NCI-H1694 (cell line): ENCODE measurements at regions not wholly inside any gene's neighbourhood (a gene's known extent, or its start where the extent isn't known, plus 50 kb on each side); places are given as distances from the start of the nearest gene placed in this dataset.

Experiments used
- DNase-seq: peaks from one replicate; lab custom pipeline; 2025; lab: John Stamatoyannopoulos, UW

GRCh38 chr5:8322484-8322883 is 453.5 kb downstream of the MTRR start:
- DNase-seq: no peak

- DNase-seq: no peak
Observed at GRCh38 chr5:8327016-8327415, 458.1 kb downstream of the MTRR start.

GRCh38 chr5:8329773-8330172 is 460.8 kb downstream of the MTRR start:
- no peak for DNase-seq

GRCh38 chr5:8332666-8333445 is 463.9 kb downstream of the MTRR start:
- DNase-seq: no peak

GRCh38 chr5:8333485-8333884 is 464.5 kb downstream of the MTRR start:
- DNase-seq: no peak

GRCh38 chr5:8333977-8334376 is 465.0 kb downstream of the MTRR start:
- DNase-seq: no peak

GRCh38 chr5:8340261-8340660 is 471.3 kb downstream of the MTRR start:
- DNase-seq: no peak

GRCh38 chr5:8340739-8341344 is 471.9 kb downstream of the MTRR start:
- DNase-seq: peak; percentile 6

- no peak for DNase-seq
Observed at GRCh38 chr5:8341406-8341805, 472.5 kb downstream of the MTRR start.

- no peak for DNase-seq
Observed at GRCh38 chr5:8347984-8348383, 479.0 kb downstream of the MTRR start.

GRCh38 chr5:8349855-8350254 is 480.9 kb downstream of the MTRR start:
- no peak for DNase-seq

- DNase-seq: no peak
Observed at GRCh38 chr5:8350644-8351339, 481.8 kb downstream of the MTRR start.

- DNase-seq: no peak
Observed at GRCh38 chr5:8355981-8356380, 487.0 kb downstream of the MTRR start.

GRCh38 chr5:8360012-8360411 is 491.1 kb downstream of the MTRR start:
- DNase-seq: no peak

GRCh38 chr5:8362495-8362894 is 493.5 kb downstream of the MTRR start:
- DNase-seq: no peak

- no peak for DNase-seq
Observed at GRCh38 chr5:8363138-8363537, 494.2 kb downstream of the MTRR start.

GRCh38 chr5:8366266-8366665 is 497.3 kb downstream of the MTRR start:
- DNase-seq: no peak

- no peak for DNase-seq
Observed at GRCh38 chr5:8376478-8376877, 507.5 kb downstream of the MTRR start.

- DNase-seq: no peak
Observed at GRCh38 chr5:8381972-8382371, 513.0 kb downstream of the MTRR start.

GRCh38 chr5:8382456-8382855 is 513.5 kb downstream of the MTRR start:
- no peak for DNase-seq

- no peak for DNase-seq
Observed at GRCh38 chr5:8383616-8384015, 514.7 kb downstream of the MTRR start.

- no peak for DNase-seq
Observed at GRCh38 chr5:8386719-8387288, 517.9 kb downstream of the MTRR start.

- no peak for DNase-seq
Observed at GRCh38 chr5:8391911-8392310, 523.0 kb downstream of the MTRR start.
